ENCODE measurements at regions not wholly inside any gene's neighbourhood (a gene's known extent, or its start where the extent isn't known, plus 50 kb on each side); places are given as distances from the start of the nearest gene placed in this dataset.
"Not testable (repeated sequence)": the region's sequence is repeated elsewhere in the genome, so short reads cannot be mapped to it uniquely, and the experiment has no call there.

DNA sequence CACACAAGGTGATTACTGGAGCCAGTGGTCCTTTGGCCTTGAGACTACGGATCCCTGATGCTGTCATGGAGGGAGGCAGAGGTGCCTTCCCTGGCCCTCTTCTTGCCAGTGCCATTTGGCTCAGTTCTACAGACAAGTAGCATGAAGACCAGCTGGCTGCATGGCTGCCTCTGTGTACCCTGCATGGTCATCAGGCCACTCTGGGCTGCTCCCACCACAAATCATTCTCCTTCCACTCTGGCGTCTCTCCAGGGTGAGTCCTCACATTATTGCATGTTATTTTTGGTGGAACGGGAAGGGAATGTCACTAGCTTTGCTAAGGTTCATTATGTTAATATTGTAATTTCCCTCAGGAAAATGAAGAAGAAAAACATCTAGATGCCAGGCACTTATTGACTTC, 229.8 kb downstream of the VAPA start:
- DNase-seq, result no peak

DNA sequence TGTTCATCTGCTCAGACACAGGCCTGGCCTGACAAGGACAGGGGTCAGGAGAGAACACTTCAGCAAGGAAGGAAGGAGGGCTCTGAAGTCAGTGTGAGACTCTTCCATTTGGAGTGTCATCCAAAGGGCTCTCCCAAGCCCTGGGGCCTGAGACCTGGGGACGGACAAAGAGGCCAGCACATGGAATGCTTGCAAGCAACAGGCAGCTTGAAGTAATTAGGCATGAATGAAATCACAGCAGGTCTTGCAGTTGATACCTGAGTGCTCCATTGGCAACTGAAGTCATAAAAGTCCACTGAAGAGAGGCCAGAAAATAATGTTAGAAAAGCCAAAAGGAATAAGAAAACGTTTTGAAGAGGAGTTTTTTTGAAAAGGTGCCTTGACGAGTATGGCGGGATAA, 231.7 kb downstream of the VAPA start:
- DNase-seq, result no peak

DNA sequence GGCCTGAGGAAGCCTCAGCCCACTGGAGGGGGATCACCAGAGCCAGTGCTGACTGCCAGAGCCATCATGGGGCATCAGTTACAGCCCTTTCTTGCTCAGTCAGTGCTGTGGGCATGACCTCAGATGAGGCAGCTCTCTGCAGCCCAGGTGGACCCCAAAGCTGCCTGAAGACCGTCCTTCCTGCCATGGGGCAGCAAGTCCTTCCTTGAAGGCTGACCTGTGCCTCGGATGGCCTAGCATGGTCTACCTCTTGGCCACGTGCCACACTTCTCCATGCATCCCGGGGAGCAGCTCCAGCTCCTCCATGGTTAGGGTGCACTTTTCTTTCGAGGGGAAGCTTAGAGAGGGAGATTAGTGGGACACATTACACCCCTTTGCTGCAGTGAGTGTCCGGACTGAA, 233.4 kb downstream of the VAPA start:
- DNase-seq, result no peak

DNA sequence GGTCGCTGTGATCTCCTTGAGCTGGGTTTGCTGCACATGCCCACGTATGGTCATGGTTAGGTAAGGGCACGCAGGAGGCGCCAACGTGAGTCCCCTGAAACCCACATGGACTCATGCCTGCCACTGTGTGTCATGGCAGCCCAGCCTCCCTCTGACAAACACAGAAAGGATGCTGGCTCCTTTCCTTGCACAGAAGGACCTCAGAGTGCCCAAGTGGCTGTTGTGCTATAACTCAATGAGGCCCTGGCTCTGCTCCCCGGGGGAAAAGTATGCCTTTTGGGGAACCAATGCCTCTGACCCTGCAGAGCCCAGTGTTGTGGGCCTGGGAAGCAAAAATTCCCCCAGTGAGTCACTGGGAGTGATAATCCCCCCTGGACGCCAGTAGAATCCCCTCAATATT, 233.9 kb downstream of the VAPA start:
- DNase-seq, result no peak

DNA sequence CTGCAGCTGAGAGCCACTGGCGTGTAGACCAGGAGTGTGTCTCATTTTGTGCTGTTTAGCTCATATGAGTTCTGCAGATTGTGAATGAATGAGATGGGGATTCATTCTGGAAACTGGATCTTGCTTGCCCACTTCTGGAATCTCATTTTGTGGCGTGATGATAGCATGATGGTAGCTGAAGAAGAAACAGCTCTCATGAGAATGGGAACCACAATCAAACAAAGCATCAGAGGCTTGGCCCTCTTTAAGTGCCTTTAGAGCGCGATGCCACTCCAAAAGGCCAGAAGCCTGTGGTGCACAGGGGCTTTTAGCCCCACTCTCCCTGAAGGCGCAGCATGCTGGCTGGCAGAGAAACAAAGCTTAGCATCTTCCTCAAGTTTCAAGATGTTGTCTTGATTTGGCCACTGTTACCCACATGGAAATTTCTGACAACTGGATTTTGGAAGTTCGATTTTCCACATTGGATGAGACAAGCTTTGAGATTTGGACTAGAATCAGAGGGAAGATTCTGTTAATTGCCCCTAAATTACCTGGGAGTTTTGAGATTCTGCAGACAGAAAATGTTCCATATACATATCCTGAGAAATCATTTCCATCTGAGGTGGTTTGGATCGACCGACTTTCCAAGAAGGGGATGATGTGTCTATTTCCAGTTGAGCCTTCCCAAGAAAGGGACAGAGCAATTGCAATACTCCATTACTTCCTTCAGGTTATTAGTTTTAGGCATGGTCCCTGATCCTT, 234.5 kb downstream of the VAPA start:
- DNase-seq, result no peak

DNA sequence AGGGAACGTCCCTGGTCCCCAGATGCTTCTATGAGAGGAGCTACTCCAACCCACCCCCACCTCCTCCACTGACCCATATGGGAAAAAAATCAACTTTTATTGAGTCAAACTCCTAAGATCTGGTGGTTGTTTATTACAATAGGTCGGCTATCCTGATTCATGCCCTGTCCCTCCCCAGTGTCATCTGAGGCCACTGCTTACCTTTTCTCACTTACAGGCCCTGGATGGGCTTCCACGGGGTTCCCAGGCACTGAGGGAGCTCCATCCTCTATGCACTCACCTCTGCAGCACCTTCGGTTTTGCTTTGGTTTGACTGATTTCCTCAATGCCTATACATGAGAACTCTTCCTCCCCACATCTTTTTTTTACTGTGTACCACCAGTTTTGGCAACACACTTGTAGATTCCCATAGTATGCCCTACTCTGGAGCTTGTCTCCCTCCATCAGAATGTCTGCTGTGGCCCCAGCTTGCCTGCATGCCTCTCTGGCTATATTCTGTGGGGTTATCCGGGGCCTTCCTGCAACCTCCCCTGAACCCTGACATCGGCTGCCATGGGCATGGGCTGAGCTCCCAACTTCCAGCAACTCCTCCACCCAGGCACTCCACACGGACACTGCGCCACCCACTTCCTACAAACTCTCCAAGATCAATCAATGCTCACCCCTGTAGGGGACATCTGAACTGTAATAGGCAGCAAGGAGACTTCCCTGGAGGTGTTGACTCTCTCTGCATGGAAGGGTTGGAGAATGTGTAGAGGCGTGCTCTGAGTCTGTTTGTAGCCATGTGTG, 236.1 kb downstream of the VAPA start:
- no peak for DNase-seq

DNA sequence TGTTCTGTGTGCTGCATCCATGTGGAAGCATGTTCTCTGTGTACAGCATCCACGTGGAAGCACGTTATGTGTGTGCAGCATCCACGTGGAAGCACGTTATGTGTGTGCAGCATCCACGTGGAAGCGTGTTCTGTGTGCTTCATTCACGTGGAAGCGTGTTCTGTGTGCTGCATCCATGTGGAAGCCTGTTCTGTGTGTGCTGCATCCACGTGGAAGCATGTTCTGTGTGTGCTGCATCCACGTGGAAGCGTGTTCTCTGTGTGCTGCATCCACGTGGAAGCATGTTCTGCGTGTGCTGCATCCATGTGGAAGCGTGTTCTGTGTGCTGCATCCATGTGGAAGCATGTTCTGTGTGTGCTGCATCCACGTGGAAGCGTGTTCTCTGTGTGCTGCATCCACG, 236.8 kb downstream of the VAPA start:
- DNase-seq, result not testable (repeated sequence)

DNA sequence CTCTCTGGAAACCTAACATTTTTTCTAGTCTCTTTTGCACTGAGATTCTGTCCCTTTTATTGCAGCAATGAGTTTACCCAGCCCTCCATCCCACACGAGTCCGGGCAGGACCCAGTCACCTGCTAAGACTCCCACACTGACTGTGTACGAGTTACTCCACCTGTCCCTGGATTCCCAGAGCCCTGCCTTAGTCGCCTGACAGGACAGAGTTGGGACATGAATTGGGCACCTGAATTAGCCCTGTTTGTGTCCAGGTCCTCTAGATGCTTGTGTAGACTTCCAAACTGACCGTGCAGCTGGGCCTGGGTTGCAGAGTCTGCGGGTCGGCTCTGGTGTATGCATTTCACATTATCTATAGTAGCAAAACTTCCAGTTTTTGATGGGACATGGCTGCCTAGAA, 238.7 kb downstream of the VAPA start:
- no peak for DNase-seq

DNA sequence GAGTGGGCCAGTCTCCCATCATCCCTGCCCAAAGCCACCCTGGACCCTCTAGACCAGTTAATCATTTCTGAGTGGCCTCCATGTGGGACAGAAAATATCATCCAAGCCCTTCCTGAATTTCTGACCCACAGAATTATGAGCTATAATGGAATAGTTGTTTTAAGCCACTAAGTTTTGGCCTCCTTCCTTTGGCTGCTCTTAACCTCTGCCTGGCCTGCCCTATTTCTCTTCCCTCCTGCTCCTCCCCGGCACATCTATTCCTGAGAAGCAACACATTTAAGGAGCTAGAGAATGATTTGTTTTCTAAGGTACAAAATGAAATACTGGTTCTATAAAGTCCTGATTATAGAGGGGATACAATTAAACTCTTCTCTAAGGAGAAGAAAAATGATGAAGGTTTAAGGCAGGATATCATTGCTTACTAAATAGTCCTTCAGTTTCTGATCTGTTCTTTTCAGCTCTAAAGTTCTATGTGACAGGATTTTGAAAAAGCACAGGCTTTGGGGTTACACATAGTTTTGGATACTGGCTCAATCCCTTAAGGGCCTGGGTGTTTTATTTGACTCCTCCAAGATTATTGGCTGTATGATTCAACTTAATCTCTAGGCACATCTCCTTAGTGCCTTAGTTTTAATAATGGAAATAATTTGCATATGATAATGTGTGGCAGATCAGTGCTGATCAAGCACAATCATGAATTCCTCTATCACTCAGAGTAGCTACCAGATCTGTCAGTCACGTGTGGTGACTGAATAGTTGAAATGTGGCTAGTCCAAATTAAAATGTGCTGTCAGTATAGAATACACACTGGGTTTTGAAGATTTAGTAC, 240.3 kb downstream of the VAPA start:
- no peak for DNase-seq

DNA sequence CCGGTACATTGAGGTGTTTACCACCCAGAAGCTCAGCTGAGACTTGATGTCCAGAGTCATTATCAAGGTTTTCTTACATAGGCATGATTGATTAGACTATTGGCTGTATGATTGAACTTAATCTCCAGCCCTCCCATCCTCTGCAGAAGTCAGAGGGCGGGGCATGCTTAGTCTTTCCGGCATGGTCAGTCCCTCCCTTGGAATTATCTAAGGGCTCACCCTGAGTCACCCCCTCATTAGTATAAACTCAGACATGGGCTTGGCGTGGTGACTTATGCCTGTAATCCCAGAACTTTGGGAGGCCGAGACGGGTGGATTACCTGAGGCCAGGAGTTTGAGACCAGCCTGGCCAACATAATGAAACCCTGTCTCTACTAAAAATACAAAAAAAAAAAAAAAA, 243.9 kb downstream of the VAPA start:
- no peak for DNase-seq

DNA sequence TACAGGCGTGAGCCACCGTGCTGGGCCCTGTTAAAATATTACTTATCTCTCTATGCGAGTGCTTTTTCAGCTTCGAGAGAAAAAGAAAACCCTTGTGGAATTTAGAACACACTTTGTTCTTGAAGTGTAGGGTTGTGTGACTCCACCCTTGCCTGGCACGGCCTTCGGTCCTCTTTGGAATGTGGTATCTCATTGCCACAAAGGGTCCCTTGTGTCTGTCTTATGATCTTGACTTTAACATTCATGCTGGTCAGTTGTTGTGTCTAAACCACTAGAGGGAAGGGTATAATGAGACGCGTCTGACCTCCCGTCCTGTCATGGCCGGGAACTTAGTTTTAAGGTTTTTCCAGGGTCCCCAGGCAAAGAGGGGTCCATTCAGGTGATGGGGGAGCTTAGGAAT, 246.4 kb downstream of the VAPA start:
- DNase-seq, result no peak

DNA sequence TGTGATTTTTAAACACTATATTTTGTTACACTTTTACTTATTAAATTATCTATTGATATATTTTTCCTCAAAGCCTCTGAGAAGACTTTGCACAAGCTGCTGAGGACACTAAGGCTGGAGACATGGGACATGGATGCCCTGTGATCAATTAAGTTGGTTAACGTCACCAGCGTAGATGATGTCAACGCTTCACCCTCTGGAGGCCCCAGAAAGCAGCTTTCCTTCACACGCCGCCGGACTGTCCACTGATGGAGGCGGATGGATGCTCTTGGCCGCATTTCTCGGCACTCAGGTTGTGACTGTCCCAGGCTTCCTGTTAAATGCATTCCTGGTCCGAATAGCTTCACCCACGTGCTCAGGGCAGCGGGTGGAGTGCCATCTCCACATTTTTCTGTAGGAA, 247.5 kb downstream of the VAPA start:
- no peak for DNase-seq

DNA sequence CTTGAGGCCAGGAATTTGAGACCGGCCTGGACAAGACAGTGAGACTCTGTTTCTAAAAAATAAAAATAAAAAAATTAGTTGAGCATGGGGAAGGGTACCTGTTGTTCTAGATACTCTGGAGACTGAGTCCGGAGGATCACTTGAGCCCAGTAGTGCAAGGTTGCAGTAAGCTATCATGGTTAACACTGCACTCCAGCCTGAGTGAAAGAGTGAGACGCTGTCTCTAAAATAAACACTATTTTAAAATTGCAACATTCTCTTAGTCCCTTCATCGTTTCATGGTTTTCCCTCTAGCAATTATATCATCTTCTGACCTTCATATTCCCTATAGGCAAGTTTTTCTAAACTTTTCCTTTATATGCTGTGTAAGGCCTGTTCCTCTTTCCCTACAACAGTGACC, 248.5 kb downstream of the VAPA start:
- no peak for DNase-seq

DNA sequence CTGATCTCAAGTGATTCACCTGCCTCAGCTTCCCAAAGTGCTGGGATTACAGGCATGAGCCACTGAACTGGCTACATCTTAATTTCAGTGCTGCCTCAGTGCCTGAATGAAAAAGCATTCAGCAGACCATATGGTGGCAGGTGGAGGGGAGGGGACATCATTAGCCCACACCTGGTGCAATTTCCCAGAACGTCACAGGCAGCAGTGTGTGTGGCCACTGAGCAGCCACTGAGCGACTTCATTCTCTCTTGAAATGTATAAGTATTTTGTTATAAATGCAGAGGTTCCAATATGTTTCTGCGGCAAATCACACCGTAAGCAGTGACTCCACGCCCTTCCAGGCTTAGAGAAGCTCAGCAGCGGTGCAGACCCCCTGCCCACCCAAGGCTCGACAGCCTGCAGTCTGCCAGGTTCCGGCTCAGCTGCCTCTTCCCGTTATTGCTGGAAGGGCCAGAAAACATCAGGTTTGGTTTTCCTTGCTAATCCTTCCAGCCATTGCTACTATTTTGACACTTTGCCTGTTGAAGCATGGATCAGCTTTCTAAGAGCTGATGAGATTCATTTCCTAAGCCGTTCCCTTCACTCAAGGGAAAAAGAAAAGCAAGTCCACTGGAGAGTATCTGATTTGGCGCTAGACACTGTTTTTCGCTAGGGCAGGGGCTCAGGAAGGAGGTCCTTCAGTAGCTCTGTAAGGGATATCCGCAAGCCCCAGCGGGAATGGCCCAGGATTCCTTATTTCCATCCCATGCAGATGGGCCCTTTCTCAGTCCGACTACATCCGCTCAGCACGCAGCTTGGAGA, 250.7 kb downstream of the VAPA start:
- no peak for DNase-seq

DNA sequence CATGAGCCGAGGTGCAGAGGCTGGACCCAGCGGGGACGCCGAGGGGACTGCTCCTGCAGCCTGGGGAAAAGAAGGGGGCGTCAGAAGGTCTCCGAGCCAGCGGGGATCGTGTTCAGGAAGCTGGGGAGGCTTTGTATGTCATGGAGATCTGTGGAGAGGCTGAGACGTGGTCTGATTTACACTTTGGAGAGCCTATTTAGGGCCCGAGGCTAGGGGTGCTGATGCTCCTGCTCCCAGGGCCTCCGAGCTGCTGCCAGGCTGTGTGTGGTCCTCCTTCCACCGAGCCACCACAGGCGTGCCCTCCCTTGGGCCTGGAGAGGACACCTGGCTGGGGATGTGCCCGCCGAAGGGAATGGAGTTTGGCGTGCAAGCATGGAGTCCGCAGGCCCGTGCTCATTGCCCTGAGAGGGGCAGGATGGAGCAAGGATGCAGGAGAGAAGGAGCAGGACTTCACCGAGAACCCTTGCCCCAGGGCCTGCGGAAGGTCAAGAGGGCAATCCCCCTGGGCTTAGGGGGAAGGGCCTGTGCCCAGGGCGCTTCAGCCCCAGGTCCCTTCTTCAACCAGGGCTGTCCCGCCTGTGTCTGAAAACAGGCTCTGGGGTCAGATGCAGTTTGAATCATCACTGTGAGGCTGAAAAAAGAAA, 252.5 kb downstream of the VAPA start:
- no peak for DNase-seq

DNA sequence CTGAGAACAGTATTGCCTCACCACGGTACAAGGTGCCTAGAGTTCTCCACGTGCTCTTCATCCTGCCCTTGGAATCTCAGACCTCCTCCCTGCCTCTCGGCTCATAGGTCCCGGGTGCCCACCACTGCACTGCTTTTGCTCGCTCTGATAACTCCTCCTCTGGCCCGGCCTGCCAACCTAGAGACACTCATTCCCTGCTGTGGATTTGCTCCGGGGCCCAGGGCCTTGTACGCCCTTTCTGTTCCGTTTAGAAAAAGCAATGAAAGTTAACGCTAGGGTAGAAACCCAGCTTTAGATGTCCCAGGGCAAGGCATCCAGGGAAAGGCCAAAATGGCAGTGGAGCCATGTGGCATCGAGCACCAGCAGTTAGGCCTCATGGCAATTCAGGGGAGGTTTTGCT, 253.9 kb downstream of the VAPA start:
- no peak for DNase-seq

DNA sequence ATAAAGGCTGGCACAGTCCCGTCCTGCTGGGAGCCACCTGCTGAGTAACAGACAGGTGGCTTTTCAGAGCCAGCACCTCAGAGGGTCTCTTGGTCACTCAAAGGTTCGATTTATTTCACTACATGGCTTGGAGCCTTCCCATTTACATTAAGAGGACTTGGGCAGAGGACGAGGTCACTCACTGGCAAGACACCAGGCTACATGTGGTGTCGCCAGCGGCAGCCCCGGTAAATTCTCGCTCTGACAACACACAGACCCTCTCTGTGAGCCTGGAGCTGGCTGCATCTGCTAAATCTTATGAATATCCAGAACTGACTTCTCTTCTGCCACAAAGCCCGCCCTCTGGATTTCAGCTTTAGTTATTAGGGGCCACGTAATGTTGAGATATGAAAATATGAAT, 254.7 kb downstream of the VAPA start:
- no peak for DNase-seq

DNA sequence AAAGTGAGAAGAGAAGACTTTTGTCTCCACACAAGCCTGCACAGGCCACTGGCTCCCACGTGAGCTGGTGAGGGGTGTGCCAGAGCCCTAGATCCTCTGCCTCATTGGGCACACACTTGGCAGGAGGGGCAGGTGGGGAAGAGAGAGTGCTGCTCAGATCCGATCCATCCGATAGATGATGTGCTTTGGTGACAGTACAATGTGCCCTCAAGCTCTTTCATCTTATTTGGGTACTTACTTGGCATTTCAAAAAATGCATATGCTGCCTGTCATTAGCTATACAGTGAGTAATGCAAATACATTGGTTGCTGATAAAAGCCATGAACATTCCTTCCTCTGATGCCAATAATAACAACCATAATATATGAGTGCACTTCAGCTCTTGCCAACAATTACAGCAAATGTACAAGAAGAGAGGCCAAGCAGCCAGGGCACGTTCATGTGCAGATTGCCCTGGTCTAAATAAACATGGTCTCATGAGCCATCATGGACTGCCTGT, 255.3 kb downstream of the VAPA start:
- no peak for DNase-seq

DNA sequence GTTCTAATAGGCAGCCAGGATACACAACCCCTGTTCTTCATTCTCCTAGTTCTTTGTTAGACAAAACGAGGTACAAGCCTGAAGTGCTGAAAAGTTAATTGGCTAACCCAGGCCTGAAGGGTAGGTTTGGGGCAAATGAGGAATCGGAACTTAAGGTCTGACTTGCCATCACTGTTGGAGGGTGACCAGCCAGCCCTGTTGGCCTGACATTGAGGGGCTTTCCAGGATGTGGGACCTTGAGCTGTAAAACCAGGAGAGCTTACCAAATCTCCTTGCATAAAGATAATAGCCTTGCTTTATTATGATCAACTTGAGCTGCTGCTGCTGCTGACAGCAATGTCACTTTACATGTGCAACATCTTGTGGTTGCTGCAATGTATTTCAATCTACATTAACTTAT, 256.0 kb downstream of the VAPA start:
- no peak for DNase-seq

DNA sequence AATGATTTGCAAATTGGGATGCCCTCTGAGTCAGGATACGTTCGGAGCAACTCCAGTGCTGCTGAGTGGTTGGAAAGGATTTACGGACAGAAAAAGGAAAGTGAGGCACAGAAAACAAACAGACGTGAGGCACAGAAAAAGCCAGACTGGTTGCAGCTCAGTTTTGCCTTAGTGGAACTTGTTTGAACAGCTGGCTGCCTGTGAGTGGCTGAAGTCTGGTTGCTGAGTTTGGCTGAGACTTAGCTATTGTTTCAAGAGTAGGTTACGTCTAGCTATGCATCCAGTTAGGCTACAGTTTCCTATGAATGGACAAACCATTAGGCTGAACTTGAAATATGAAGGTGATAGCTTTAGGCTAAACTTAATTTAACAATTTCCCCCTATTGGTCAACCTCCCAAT, 256.6 kb downstream of the VAPA start:
- no peak for DNase-seq

DNA sequence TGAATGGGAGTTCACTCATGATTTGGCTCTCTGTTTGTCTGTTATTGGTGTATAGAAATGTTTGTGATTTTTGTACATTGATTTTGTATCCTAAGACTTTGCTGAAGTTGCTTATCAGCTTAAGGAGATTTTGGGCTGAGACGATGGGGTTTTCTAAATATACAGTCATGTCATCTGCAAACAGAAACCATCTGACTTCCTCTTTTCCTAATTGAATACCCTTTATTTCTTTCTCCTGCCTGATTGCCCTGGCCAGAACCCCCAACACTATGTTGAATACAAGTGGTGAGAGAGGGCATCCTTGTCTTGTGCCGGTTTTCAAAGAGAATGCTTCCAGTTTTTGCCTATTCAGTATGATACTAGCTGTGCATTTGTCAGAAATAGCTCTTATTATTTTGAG, 261.5 kb downstream of the VAPA start:
- not testable (repeated sequence) for DNase-seq

DNA sequence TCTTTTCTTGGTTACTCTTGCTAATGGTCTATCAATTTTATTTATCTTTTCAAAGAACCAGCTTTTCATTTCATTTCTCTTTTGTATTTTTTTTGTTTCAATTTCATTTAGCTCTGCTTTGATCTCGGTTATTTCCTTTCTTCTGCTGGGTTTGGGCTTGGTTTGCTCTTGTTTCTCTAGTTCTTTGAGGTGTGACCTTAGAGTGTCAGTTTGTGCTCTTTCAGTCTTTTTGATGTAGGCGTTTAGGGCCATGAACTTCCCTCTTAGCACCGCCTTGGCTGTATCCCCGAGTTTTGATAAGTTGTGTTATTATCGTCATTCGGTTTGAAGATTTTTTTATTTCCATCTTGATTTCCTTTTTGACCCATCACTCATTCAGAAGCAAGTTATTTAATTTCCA, 265.5 kb downstream of the VAPA start:
- DNase-seq, result not testable (repeated sequence)

Data from CD4-positive, alpha-beta T cell treated with Interleukin-15 for 1 hour (primary cell).